ENCODE measurements at regions not wholly inside any gene's neighbourhood (a gene's known extent, or its start where the extent isn't known, plus 50 kb on each side); places are given as distances from the start of the nearest gene placed in this dataset.

- Histone ChIP-seq H3K27ac (ENCODE audit: low read depth, low read length) (no peak overlapping the region), H3K9me3 (ENCODE audit: control insufficient read depth, insufficient read depth, low read length) (peaks cover 9% of the 10 kb centered on the region), H3K4me3 (ENCODE audit: low read depth, low read length) (no peak overlapping the region), H3K27me3 (ENCODE audit: control insufficient read depth, insufficient read depth, low read length) (no peaks in the 10 kb centered on the region)
- no peak for TF ChIP-seq CTCF (IDR thresholded peaks at IDR 0.05; ENCODE audit: low read depth, low read length)
- ChIA-PET POLR2A (no interaction called here), CTCF (no interaction called here)
- DNase-seq (ENCODE audit: low read depth, low spot score): no peak
Measured at GRCh38 chr18:28485918-28486317, 309.0 kb upstream of the CDH2 start.

- Histone ChIP-seq H3K9me3 (ENCODE audit: control insufficient read depth, insufficient read depth, low read length) (peaks cover 11% of the 10 kb centered on the region), H3K27me3 (ENCODE audit: control insufficient read depth, insufficient read depth, low read length) (no peaks in the 10 kb centered on the region), H3K27ac (ENCODE audit: low read depth, low read length) (no peak overlapping the region), H3K4me3 (ENCODE audit: low read depth, low read length) (no peak overlapping the region)
- ChIA-PET CTCF (no interaction called here), POLR2A (no interaction called here)
- DNase-seq (ENCODE audit: low read depth, low spot score): no peak
- no peak for TF ChIP-seq CTCF (IDR thresholded peaks at IDR 0.05; ENCODE audit: low read depth, low read length)
Measured at GRCh38 chr18:28485210-28485801, 308.4 kb upstream of the CDH2 start.

- Histone ChIP-seq H3K27ac (ENCODE audit: low read depth, low read length) (no peak overlapping the region), H3K9me3 (ENCODE audit: control insufficient read depth, insufficient read depth, low read length) (peaks cover 11% of the 10 kb centered on the region), H3K27me3 (ENCODE audit: control insufficient read depth, insufficient read depth, low read length) (no peaks in the 10 kb centered on the region), H3K4me3 (ENCODE audit: low read depth, low read length) (no peak overlapping the region)
- ChIA-PET POLR2A (no interaction called here), CTCF (no interaction called here)
- no peak for TF ChIP-seq CTCF (IDR thresholded peaks at IDR 0.05; ENCODE audit: low read depth, low read length)
- no peak for DNase-seq (ENCODE audit: low read depth, low spot score)
Measured at GRCh38 chr18:28478531-28478930, 301.6 kb upstream of the CDH2 start.

GRCh38 chr18:28476302-28476701 is 299.4 kb upstream of the CDH2 start:
- DNase-seq (ENCODE audit: low read depth, low spot score): no peak
- TF ChIP-seq CTCF (IDR thresholded peaks at IDR 0.05; ENCODE audit: low read depth, low read length): no peak
- no peak overlapping the region for H3K27ac ChIP-seq (ENCODE audit: low read depth, low read length)
- POLR2A ChIA-PET: no interaction called here
- no peak overlapping the region for H3K4me3 ChIP-seq (ENCODE audit: low read depth, low read length)
- CTCF ChIA-PET: no interaction called here
- H3K27me3 ChIP-seq (ENCODE audit: control insufficient read depth, insufficient read depth, low read length): no peaks in the 10 kb centered on the region
- peaks cover 8% of the 10 kb centered on the region for H3K9me3 ChIP-seq (ENCODE audit: control insufficient read depth, insufficient read depth, low read length)

GRCh38 chr18:28469946-28470345 is 293.0 kb upstream of the CDH2 start:
- ChIA-PET CTCF (no interaction called here), POLR2A (no interaction called here)
- Histone ChIP-seq H3K27me3 (ENCODE audit: control insufficient read depth, insufficient read depth, low read length) (no peaks in the 10 kb centered on the region), H3K9me3 (ENCODE audit: control insufficient read depth, insufficient read depth, low read length) (no peaks in the 10 kb centered on the region; the same call in none of the 2 replicates), H3K4me3 (ENCODE audit: low read depth, low read length) (no peak overlapping the region), H3K27ac (ENCODE audit: low read depth, low read length) (no peak overlapping the region)
- no peak for TF ChIP-seq CTCF (IDR thresholded peaks at IDR 0.05; ENCODE audit: low read depth, low read length)
- DNase-seq (ENCODE audit: low read depth, low spot score): no peak

Data from AG04450 (cell line).